Hepatocyte (in vitro differentiated cells): ENCODE measurements at regions not wholly inside any gene's neighbourhood (a gene's known extent, or its start where the extent isn't known, plus 50 kb on each side); places are given as distances from the start of the nearest gene placed in this dataset.

Experiments
- DNase-seq: peaks from one replicate; pipeline ENCODE4 v3.0.0-alpha.2; 2016; ENCODE audit warnings: low spot score
- H2AFZ ChIP-seq: fragments of 200-600 bp; sonication (generic); 2 replicates; pipeline ENCODE4 v1.6.0; 2016; ENCODE audit warnings: antibody characterized with exemption, mild to moderate bottlenecking
- H3K27ac ChIP-seq: fragments of 200-600 bp; sonication (generic); 2 replicates; pipeline ENCODE4 v1.5.1; 2016; ENCODE audit warnings: mild to moderate bottlenecking
- H3K27me3 ChIP-seq: fragments of 200-600 bp; sonication (generic); 2 replicates; pipeline ENCODE4 v1.6.1; 2016
- H3K36me3 ChIP-seq: fragments of 200-600 bp; sonication (generic); replicated peaks from 2 replicates; pipeline ENCODE4 v1.5.1; 2016; ENCODE audit warnings: low read depth; ENCODE audit not compliant: insufficient read depth
- H3K4me1 ChIP-seq: fragments of 200-600 bp; sonication (generic); 2 replicates; pipeline ENCODE4 v1.5.1; 2016; ENCODE audit warnings: mild to moderate bottlenecking, moderate library complexity; ENCODE audit not compliant: insufficient read depth
- H3K4me2 ChIP-seq: fragments of 200-600 bp; sonication (generic); 2 replicates; pipeline ENCODE4 v1.6.0; 2016
- H3K4me3 ChIP-seq: fragments of 200-600 bp; sonication (generic); 2 replicates; pipeline ENCODE4 v1.5.1; 2016; ENCODE audit warnings: mild to moderate bottlenecking
- H3K79me2 ChIP-seq: fragments of 200-600 bp; sonication (generic); 2 replicates; pipeline ENCODE4 v1.6.0; 2017; ENCODE audit warnings: mild to moderate bottlenecking
- H3K9me2 ChIP-seq: fragments of 200-600 bp; sonication (generic); replicated peaks from 2 replicates; pipeline ENCODE4 v1.6.0; 2017; ENCODE audit warnings: mild to moderate bottlenecking; ENCODE audit not compliant: insufficient read depth
- H3K9me3 ChIP-seq: fragments of 200-600 bp; sonication (generic); 2 replicates; pipeline ENCODE4 v1.5.1; 2016; ENCODE audit warnings: low read depth, mild to moderate bottlenecking
- H4K20me1 ChIP-seq: fragments of 200-600 bp; sonication (generic); 2 replicates; pipeline ENCODE4 v1.6.0; 2016; ENCODE audit warnings: mild to moderate bottlenecking; ENCODE audit not compliant: insufficient read depth, poor library complexity, severe bottlenecking
- EZH2 ChIP-seq: fragments of 200-600 bp; sonication (generic); IDR thresholded peaks from 2 replicates; pipeline ENCODE4 v1.6.1; 2016; ENCODE audit warnings: antibody characterized with exemption, mild to moderate bottlenecking, borderline replicate concordance
- EZH2phosphoT487 ChIP-seq: fragments of 200-600 bp; sonication (generic); IDR thresholded peaks from one replicate; pipeline ENCODE4 v1.6.1; 2018; ENCODE audit warnings: antibody characterized with exemption, mild to moderate bottlenecking, low read depth, moderate library complexity; ENCODE audit not compliant: unreplicated experiment, severe bottlenecking
- WGBS: methylation state at CpG from one replicate; pipeline ENCODE4 v1.1.6; 2016; ENCODE audit warnings: low lambda C conversion rate; ENCODE audit errors: missing lambda C conversion rate; 5-methylcytosine and 5-hydroxymethylcytosine counted together
- TF ChIP-seq, protein P1 (sequence below): fragments of 200-600 bp; sonication (generic); IDR thresholded peaks from 2 replicates; pipeline ENCODE4 v1.5.1; 2016; ENCODE audit warnings: antibody characterized with exemption, mild to moderate bottlenecking; ENCODE audit not compliant: poor library complexity

DNA sequence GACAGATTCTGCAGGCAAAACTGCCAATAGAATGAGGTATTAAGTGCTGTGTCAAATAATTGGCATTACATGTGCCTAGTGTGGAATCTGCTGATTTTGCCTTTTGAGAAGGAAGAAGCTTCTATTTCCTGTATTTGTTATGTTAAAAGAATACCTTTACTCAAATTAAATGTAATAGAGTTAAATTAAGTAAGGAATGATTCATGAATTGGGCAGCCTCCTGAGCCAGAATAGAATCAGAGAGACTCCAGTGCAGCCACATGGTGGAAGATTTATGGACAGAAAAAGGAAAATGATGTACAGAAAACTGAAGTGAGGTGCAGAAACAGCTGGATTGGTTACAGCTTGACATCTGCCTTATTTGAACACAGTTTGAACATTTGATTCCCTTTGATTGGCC, 464.4 kb upstream of the SEMA6A start:
- Histone ChIP-seq H3K4me1 (no peaks in the 10 kb centered on the region), H3K9me2 (no peaks in the 10 kb centered on the region), H2AFZ (no peak overlapping the region), H3K4me2 (no peak overlapping the region), H3K79me2 (no peaks in the 10 kb centered on the region), H3K4me3 (no peak overlapping the region), H3K9me3 (no peaks in the 10 kb centered on the region), H3K36me3 (no peaks in the 10 kb centered on the region), H4K20me1 (no peaks in the 10 kb centered on the region), H3K27ac (no peak overlapping the region), H3K27me3 (no peaks in the 10 kb centered on the region)
- TF ChIP-seq, protein P1, sequence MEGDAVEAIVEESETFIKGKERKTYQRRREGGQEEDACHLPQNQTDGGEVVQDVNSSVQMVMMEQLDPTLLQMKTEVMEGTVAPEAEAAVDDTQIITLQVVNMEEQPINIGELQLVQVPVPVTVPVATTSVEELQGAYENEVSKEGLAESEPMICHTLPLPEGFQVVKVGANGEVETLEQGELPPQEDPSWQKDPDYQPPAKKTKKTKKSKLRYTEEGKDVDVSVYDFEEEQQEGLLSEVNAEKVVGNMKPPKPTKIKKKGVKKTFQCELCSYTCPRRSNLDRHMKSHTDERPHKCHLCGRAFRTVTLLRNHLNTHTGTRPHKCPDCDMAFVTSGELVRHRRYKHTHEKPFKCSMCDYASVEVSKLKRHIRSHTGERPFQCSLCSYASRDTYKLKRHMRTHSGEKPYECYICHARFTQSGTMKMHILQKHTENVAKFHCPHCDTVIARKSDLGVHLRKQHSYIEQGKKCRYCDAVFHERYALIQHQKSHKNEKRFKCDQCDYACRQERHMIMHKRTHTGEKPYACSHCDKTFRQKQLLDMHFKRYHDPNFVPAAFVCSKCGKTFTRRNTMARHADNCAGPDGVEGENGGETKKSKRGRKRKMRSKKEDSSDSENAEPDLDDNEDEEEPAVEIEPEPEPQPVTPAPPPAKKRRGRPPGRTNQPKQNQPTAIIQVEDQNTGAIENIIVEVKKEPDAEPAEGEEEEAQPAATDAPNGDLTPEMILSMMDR, result no peak
- TF ChIP-seq EZH2phosphoT487, result no peak
- no peak for TF ChIP-seq EZH2
- DNase-seq, result no peak

DNA sequence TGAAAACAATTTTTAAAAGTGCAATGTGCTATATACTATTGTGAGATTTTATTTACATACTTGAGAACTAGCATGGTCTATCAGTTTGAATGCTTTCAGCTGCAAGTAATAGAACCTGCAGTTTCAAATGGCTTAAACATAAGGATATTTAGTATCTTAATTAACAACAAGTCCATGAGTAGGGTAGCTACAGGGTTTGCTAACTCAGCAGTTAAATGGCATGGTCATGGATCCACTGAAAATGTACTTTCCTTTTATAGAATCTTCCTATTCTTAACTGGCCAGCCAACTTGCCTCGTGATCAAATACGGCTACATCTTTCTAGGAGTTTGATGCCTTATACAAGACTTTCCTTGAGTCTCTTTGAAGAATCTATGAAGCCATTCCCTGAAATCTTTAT, 452.8 kb upstream of the SEMA6A start:
- 100% methylated on average over 2 of the region's 2 CpGs for WGBS
- Histone ChIP-seq H3K27ac (no peak overlapping the region), H3K4me3 (no peak overlapping the region)

DNA sequence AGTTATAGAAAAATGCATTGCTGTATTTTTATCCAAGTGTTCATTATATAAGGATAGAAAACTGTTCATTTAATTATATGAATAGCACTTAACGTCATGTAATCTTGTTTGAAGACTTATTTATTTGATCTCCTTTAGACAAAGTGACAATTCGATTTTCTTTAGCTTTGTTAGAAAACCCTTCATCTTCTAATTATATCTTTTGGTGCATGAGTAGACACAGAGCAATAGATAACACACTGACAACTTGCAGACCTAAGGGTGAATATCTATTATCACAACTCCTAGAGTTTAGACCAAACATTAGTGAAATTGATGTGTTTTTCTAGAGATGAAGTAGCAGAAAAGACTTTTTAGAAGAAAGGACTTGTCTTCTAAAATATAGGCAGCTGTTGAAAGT, 446.4 kb upstream of the SEMA6A start:
- DNase-seq, result no peak
- TF ChIP-seq EZH2, result no peak
- TF ChIP-seq EZH2phosphoT487, result no peak
- TF ChIP-seq, protein P1, result no peak
- H3K4me1 ChIP-seq, result no peaks in the 10 kb centered on the region
- no peaks in the 10 kb centered on the region for H4K20me1 ChIP-seq
- H3K36me3 ChIP-seq, result no peaks in the 10 kb centered on the region
- H3K4me3 ChIP-seq, result no peak overlapping the region
- H3K9me2 ChIP-seq, result no peaks in the 10 kb centered on the region
- H3K27ac ChIP-seq, result no peak overlapping the region
- no peaks in the 10 kb centered on the region for H3K79me2 ChIP-seq
- no peak overlapping the region for H2AFZ ChIP-seq
- H3K9me3 ChIP-seq, result no peaks in the 10 kb centered on the region
- no peaks in the 10 kb centered on the region for H3K27me3 ChIP-seq
- WGBS, result 56% methylated on average over 2 of the region's 2 CpGs
- no peak overlapping the region for H3K4me2 ChIP-seq

More for the DNA sequence above, 452.8 kb upstream of the SEMA6A start:
- DNase-seq, result no peak
- H3K9me2 ChIP-seq, result no peaks in the 10 kb centered on the region
- no peaks in the 10 kb centered on the region for H3K4me1 ChIP-seq
- no peak overlapping the region for H3K4me2 ChIP-seq
- H2AFZ ChIP-seq, result no peak overlapping the region
- no peaks in the 10 kb centered on the region for H3K79me2 ChIP-seq
- H3K27me3 ChIP-seq, result no peaks in the 10 kb centered on the region
- H4K20me1 ChIP-seq, result no peaks in the 10 kb centered on the region
- H3K9me3 ChIP-seq, result no peaks in the 10 kb centered on the region
- no peaks in the 10 kb centered on the region for H3K36me3 ChIP-seq
- no peak for TF ChIP-seq EZH2phosphoT487
- no peak for TF ChIP-seq EZH2
- TF ChIP-seq, protein P1, result no peak

DNA sequence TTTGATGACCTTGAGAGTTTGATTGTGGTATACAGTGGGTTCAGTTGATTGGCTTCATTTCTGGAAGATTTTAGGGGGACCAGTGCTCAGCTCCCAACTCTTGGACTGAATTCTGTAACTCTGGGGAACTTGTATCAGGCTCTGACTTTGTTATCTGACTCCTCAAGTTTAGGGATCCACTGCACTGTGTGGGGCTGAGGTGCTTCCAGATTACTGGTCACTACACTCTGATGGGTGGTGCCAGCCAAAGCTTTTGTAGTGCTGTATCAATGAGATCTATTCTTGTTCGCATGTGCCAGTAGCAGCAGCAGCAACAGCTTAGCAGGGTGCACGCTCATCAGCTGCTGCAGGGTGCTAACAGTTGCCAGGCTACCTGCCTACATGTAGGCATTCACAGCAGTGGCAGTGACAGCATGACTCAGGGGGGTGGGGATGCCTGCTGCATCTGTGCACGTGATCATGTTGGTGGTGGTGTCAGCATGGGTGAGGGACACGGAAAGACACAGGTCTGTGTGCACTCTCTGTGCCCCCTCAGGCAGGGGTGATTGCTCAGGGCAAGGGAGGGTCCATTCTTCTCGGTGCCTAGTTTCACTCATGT, 438.8 kb upstream of the SEMA6A start:
- H3K27me3 ChIP-seq, result no peaks in the 10 kb centered on the region
- H3K4me2 ChIP-seq, result no peak overlapping the region
- H3K36me3 ChIP-seq, result no peaks in the 10 kb centered on the region
- DNase-seq, result no peak
- H3K79me2 ChIP-seq, result no peaks in the 10 kb centered on the region
- WGBS, result 83% methylated on average over 5 of the region's 5 CpGs
- no peak overlapping the region for H2AFZ ChIP-seq
- H3K27ac ChIP-seq, result no peak overlapping the region
- no peak overlapping the region for H3K4me3 ChIP-seq
- H4K20me1 ChIP-seq, result no peaks in the 10 kb centered on the region
- TF ChIP-seq, protein P1, result no peak
- TF ChIP-seq EZH2 (no peak), EZH2phosphoT487 (no peak)
- H3K9me2 ChIP-seq, result no peaks in the 10 kb centered on the region
- no peaks in the 10 kb centered on the region for H3K4me1 ChIP-seq
- H3K9me3 ChIP-seq, result no peaks in the 10 kb centered on the region
